Liver (tissue), 7 donors: ENCODE measurements at regions not wholly inside any gene's neighbourhood (a gene's known extent, or its start where the extent isn't known, plus 50 kb on each side); places are given as distances from the start of the nearest gene placed in this dataset.
"Not testable (repeated sequence)": the region's sequence is repeated elsewhere in the genome, so short reads cannot be mapped to it uniquely, and the experiment has no call there.

Experiments
- DNase-seq: peaks from one replicate; pipeline ENCODE4 v3.0.0-alpha.2; 2017; ENCODE audit warnings: low spot score
- H3K27ac ChIP-seq, 2 donors: one replicate each; pipeline ENCODE4 v1.7.0; 2013; ENCODE audit warnings: inconsistent platforms in 2 of 2, low read length in 2 of 2, control low read depth in 1 of 2, low read depth in 1 of 2, mild to moderate bottlenecking in 1 of 2
- H3K27me3 ChIP-seq, 4 donors: one replicate each; pipeline versions ENCODE4 v1.6.1 to v1.7.0; 2013; ENCODE audit warnings: low read length in 3 of 4, inconsistent platforms in 1 of 4, mild to moderate bottlenecking in 1 of 4, moderate library complexity in 1 of 4; ENCODE audit not compliant: control insufficient read depth in 4 of 4, insufficient read depth in 4 of 4
- H3K36me3 ChIP-seq, 4 donors: one replicate each; pipeline versions ENCODE4 v1.6.1 to v1.7.0; 2013; ENCODE audit warnings: low read length in 3 of 4, mild to moderate bottlenecking in 3 of 4, low read depth in 1 of 4, moderate library complexity in 1 of 4; ENCODE audit not compliant: control insufficient read depth in 4 of 4, insufficient read depth in 3 of 4
- H3K4me1 ChIP-seq, 4 donors: one replicate each; pipeline versions ENCODE4 v1.6.1 to v1.7.0; 2013; ENCODE audit warnings: low read length in 3 of 4, mild to moderate bottlenecking in 3 of 4, moderate library complexity in 1 of 4; ENCODE audit not compliant: control insufficient read depth in 4 of 4, insufficient read depth in 4 of 4
- H3K4me3 ChIP-seq, 3 donors: one replicate each; pipeline versions ENCODE4 v1.6.1 to v1.7.0; 2013; ENCODE audit warnings: low read length in 3 of 3, control low read depth in 1 of 3, low read depth in 1 of 3, mild to moderate bottlenecking in 1 of 3
- H3K9ac ChIP-seq, 2 donors: one replicate each; pipeline ENCODE4 v1.7.0; 2013; ENCODE audit warnings: low read length in 2 of 2, mild to moderate bottlenecking in 2 of 2, moderate library complexity in 2 of 2, control low read depth in 1 of 2, low read depth in 1 of 2
- H3K9me3 ChIP-seq, 4 donors: one replicate each; pipeline versions ENCODE4 v1.6.1 to v1.7.0; 2013; ENCODE audit warnings: low read length in 3 of 4; ENCODE audit not compliant: control insufficient read depth in 4 of 4
- EGR1 ChIP-seq, 2 donors: IDR thresholded peaks; 2 replicates each; pipeline ENCODE4 v1.6.1; 2016 to 2018; ENCODE audit warnings: antibody characterized with exemption in 2 of 2, low read depth in 2 of 2
- GABPA ChIP-seq, 2 donors: IDR thresholded peaks in 1 of 2; conservative IDR thresholded peaks in 1 of 2; 2 replicates each; pipeline ENCODE4 v1.6.1; 2016; ENCODE audit warnings: antibody characterized with exemption in 2 of 2, mild to moderate bottlenecking in 1 of 2, moderate library complexity in 1 of 2
- HNF4A ChIP-seq, 2 donors: conservative IDR thresholded peaks; 2 replicates each; pipeline ENCODE4 v1.6.1; 2016; ENCODE audit warnings: antibody characterized with exemption in 2 of 2, mild to moderate bottlenecking in 2 of 2
- HNF4G ChIP-seq: IDR thresholded peaks from 2 replicates; pipeline ENCODE4 v1.6.1; 2016; ENCODE audit warnings: antibody characterized with exemption
- NR2F2 ChIP-seq: IDR thresholded peaks from 2 replicates; pipeline ENCODE4 v1.6.1; 2016; ENCODE audit warnings: antibody characterized with exemption
- SP1 ChIP-seq: IDR thresholded peaks from 2 replicates; pipeline ENCODE4 v1.6.1; 2018; ENCODE audit warnings: antibody characterized with exemption, mild to moderate bottlenecking
- TAF1 ChIP-seq: conservative IDR thresholded peaks from 2 replicates; pipeline ENCODE4 v1.6.1; 2016; ENCODE audit warnings: antibody characterized with exemption, mild to moderate bottlenecking
- YY1 ChIP-seq: IDR thresholded peaks from 2 replicates; pipeline ENCODE4 v1.6.1; 2016; ENCODE audit warnings: antibody characterized with exemption, mild to moderate bottlenecking
- ZBTB33 ChIP-seq: IDR thresholded peaks from 2 replicates; pipeline ENCODE4 v1.6.1; 2016; ENCODE audit warnings: antibody characterized with exemption
- WGBS: extraction: QIAGEN DNeasy Blood & Tissue Kit; methylation state at CpG from one replicate; pipeline ENCODE4 v1.1.7; 2013; 5-methylcytosine and 5-hydroxymethylcytosine counted together
- TF ChIP-seq, protein P1 (sequence below): IDR thresholded peaks from 2 replicates; pipeline ENCODE4 v1.6.1; 2016; ENCODE audit warnings: antibody characterized with exemption
- TF ChIP-seq, protein P2 (sequence below): IDR thresholded peaks from 2 replicates; pipeline ENCODE4 v1.6.1; 2016; ENCODE audit warnings: antibody characterized with exemption, mild to moderate bottlenecking
- TF ChIP-seq, protein P3 (sequence below): IDR thresholded peaks from 2 replicates; pipeline ENCODE4 v1.6.1; 2016; ENCODE audit warnings: antibody characterized with exemption
- donor health status: healthy.
- donor health status: healthy.
- donor health status: healthy.
- donor health status: healthy.

DNA sequence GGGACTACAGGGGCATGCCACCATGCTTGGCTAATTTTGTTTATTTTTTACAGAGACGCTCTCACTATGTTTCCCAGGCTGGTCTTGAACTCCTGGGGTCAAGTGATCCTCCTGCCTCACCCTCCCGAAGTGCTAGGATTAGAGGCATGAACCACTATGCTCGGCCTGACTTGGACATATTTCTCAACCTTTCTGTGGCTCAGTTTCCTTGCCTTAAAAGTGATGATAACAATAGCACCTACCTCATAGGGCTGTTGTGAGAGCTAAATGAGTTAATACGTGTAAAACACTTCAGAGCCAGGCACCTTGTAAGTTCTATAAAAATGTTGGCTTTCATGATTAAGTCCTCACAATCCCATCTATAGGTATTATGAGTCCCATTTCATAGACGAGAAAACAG is 89.2 kb upstream of the METAP2 start:
- Histone ChIP-seq H3K36me3 (no peaks in the 10 kb centered on the region), H3K27ac (no peak overlapping the region), H3K9ac (no peak overlapping the region), H3K4me3 (no peak overlapping the region), H3K27me3 (no peaks in the 10 kb centered on the region), H3K4me1 (no peaks in the 10 kb centered on the region), H3K9me3 (no peaks in the 10 kb centered on the region)
- no peak for DNase-seq
- TF ChIP-seq TAF1 (no peak), EGR1 (IDR thresholded peaks at IDR 0.05; ENCODE audit: low read depth in 2 of 2) (no peak)
- 90% methylated on average over 5 of the region's 5 CpGs for WGBS

DNA sequence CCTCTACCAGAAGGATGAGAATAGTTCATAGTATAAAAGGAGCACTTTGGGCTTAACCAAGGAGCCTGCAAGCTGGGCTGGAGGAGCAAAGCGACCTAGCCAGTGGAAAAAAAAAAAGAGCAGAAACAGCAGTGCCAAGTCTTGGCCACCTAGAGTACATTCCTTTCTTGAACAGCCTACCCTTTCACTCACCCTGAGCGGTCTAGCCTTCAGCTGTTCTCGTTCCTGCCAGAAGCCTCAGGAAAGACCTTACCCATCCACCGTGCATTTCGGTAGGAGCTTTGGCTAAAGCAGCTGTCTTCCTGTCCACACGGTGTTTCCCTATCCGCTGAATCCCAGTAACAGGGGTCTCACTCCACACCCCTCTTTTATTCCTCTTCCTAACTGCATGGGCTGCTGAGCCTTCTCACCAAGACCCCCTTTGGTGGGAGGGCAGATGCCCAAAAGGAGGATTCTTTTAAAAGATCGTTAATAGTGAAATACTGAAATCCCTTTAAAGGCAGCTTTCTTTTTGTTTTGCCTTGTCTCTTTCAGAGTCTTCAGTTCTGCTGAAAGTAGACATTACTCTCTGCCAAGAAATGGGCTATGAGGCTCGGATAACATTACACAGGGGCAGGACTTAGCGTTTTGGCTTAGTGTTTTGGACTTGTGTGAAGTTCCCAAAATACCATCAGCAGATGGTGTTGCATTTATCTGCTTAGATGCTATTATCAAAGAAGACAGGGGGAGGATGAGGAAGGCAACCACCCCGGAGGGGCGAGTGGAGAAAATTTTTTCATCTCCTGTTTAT is 88.5 kb upstream of the METAP2 start:
- 69% methylated on average over 12 of the region's 12 CpGs for WGBS
- no peak for DNase-seq
- Histone ChIP-seq H3K27me3 (no peaks in the 10 kb centered on the region), H3K36me3 (no peaks in the 10 kb centered on the region), H3K27ac (no peak overlapping the region), H3K4me1 (no peaks in the 10 kb centered on the region), H3K4me3 (no peak overlapping the region), H3K9ac (no peak overlapping the region), H3K9me3 (no peaks in the 10 kb centered on the region)
- TF ChIP-seq TAF1: no peak

- WGBS: 74% methylated on average over 1 of the region's 1 CpG
- no peak for DNase-seq
- Histone ChIP-seq H3K9me3 (no peaks in the 10 kb centered on the region), H3K36me3 (no peaks in the 10 kb centered on the region), H3K9ac (no peak overlapping the region), H3K4me1 (no peaks in the 10 kb centered on the region), H3K4me3 (no peak overlapping the region), H3K27ac (no peak overlapping the region), H3K27me3 (no peaks in the 10 kb centered on the region)
- TF ChIP-seq, protein P1, sequence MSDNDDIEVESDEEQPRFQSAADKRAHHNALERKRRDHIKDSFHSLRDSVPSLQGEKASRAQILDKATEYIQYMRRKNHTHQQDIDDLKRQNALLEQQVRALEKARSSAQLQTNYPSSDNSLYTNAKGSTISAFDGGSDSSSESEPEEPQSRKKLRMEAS: no peak
- no peak for TF ChIP-seq NR2F2
- TF ChIP-seq YY1: no peak
- TF ChIP-seq HNF4G: no peak
- TF ChIP-seq HNF4A (conservative IDR thresholded peaks at IDR 0.05): no peak
These were observed 87.9 kb upstream of the METAP2 start for GRCh38 chr12:95386051-95386450.

GRCh38 chr12:95388260-95388659 is 85.7 kb upstream of the METAP2 start:
- not testable (repeated sequence) for H3K36me3 ChIP-seq, H3K9ac ChIP-seq, H3K4me3 ChIP-seq, H3K9me3 ChIP-seq, DNase-seq, H3K27me3 ChIP-seq, H3K4me1 ChIP-seq, H3K27ac ChIP-seq
- WGBS: 93% methylated on average over 10 of the region's 10 CpGs

- Histone ChIP-seq H3K9ac (no peak overlapping the region), H3K9me3 (no peaks in the 10 kb centered on the region), H3K27ac (no peak overlapping the region), H3K4me1 (no peaks in the 10 kb centered on the region), H3K4me3 (no peak overlapping the region), H3K36me3 (no peaks in the 10 kb centered on the region), H3K27me3 (no peaks in the 10 kb centered on the region)
- DNase-seq: no peak
- 68% methylated on average over 1 of the region's 1 CpG for WGBS
- TF ChIP-seq SP1 (no peak), NR2F2 (no peak), GABPA (IDR thresholded peaks at IDR 0.05 in 1 of 2, conservative IDR thresholded peaks at IDR 0.05 in 1 of 2) (no peak), ZBTB33 (no peak)
- TF ChIP-seq, protein P2, sequence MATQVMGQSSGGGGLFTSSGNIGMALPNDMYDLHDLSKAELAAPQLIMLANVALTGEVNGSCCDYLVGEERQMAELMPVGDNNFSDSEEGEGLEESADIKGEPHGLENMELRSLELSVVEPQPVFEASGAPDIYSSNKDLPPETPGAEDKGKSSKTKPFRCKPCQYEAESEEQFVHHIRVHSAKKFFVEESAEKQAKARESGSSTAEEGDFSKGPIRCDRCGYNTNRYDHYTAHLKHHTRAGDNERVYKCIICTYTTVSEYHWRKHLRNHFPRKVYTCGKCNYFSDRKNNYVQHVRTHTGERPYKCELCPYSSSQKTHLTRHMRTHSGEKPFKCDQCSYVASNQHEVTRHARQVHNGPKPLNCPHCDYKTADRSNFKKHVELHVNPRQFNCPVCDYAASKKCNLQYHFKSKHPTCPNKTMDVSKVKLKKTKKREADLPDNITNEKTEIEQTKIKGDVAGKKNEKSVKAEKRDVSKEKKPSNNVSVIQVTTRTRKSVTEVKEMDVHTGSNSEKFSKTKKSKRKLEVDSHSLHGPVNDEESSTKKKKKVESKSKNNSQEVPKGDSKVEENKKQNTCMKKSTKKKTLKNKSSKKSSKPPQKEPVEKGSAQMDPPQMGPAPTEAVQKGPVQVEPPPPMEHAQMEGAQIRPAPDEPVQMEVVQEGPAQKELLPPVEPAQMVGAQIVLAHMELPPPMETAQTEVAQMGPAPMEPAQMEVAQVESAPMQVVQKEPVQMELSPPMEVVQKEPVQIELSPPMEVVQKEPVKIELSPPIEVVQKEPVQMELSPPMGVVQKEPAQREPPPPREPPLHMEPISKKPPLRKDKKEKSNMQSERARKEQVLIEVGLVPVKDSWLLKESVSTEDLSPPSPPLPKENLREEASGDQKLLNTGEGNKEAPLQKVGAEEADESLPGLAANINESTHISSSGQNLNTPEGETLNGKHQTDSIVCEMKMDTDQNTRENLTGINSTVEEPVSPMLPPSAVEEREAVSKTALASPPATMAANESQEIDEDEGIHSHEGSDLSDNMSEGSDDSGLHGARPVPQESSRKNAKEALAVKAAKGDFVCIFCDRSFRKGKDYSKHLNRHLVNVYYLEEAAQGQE: no peak
- TF ChIP-seq, protein P3, sequence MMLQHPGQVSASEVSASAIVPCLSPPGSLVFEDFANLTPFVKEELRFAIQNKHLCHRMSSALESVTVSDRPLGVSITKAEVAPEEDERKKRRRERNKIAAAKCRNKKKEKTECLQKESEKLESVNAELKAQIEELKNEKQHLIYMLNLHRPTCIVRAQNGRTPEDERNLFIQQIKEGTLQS: no peak
These were observed 83.8 kb upstream of the METAP2 start for GRCh38 chr12:95390192-95390591.
